Liver (tissue), 7 donors: ENCODE measurements at regions not wholly inside any gene's neighbourhood (a gene's known extent, or its start where the extent isn't known, plus 50 kb on each side); places are given as distances from the start of the nearest gene placed in this dataset.

Experiments
- DNase-seq: peaks from one replicate; pipeline ENCODE4 v3.0.0-alpha.2; 2017; ENCODE audit warnings: low spot score
- H3K27ac ChIP-seq, 2 donors: one replicate each; pipeline ENCODE4 v1.7.0; 2013; ENCODE audit warnings: inconsistent platforms in 2 of 2, low read length in 2 of 2, control low read depth in 1 of 2, low read depth in 1 of 2, mild to moderate bottlenecking in 1 of 2
- H3K27me3 ChIP-seq, 4 donors: one replicate each; pipeline versions ENCODE4 v1.6.1 to v1.7.0; 2013; ENCODE audit warnings: low read length in 3 of 4, inconsistent platforms in 1 of 4, mild to moderate bottlenecking in 1 of 4, moderate library complexity in 1 of 4; ENCODE audit not compliant: control insufficient read depth in 4 of 4, insufficient read depth in 4 of 4
- H3K36me3 ChIP-seq, 4 donors: one replicate each; pipeline versions ENCODE4 v1.6.1 to v1.7.0; 2013; ENCODE audit warnings: low read length in 3 of 4, mild to moderate bottlenecking in 3 of 4, low read depth in 1 of 4, moderate library complexity in 1 of 4; ENCODE audit not compliant: control insufficient read depth in 4 of 4, insufficient read depth in 3 of 4
- H3K4me1 ChIP-seq, 4 donors: one replicate each; pipeline versions ENCODE4 v1.6.1 to v1.7.0; 2013; ENCODE audit warnings: low read length in 3 of 4, mild to moderate bottlenecking in 3 of 4, moderate library complexity in 1 of 4; ENCODE audit not compliant: control insufficient read depth in 4 of 4, insufficient read depth in 4 of 4
- H3K4me3 ChIP-seq, 3 donors: one replicate each; pipeline versions ENCODE4 v1.6.1 to v1.7.0; 2013; ENCODE audit warnings: low read length in 3 of 3, control low read depth in 1 of 3, low read depth in 1 of 3, mild to moderate bottlenecking in 1 of 3
- H3K9ac ChIP-seq, 2 donors: one replicate each; pipeline ENCODE4 v1.7.0; 2013; ENCODE audit warnings: low read length in 2 of 2, mild to moderate bottlenecking in 2 of 2, moderate library complexity in 2 of 2, control low read depth in 1 of 2, low read depth in 1 of 2
- H3K9me3 ChIP-seq, 4 donors: one replicate each; pipeline versions ENCODE4 v1.6.1 to v1.7.0; 2013; ENCODE audit warnings: low read length in 3 of 4; ENCODE audit not compliant: control insufficient read depth in 4 of 4
- FOXA1 ChIP-seq: IDR thresholded peaks from 2 replicates; pipeline ENCODE4 v1.6.1; 2016; ENCODE audit warnings: antibody characterized with exemption
- FOXA2 ChIP-seq: IDR thresholded peaks from 2 replicates; pipeline ENCODE4 v1.6.1; 2016; ENCODE audit warnings: antibody characterized with exemption
- GABPA ChIP-seq, 2 donors: IDR thresholded peaks in 1 of 2; conservative IDR thresholded peaks in 1 of 2; 2 replicates each; pipeline ENCODE4 v1.6.1; 2016; ENCODE audit warnings: antibody characterized with exemption in 2 of 2, mild to moderate bottlenecking in 1 of 2, moderate library complexity in 1 of 2
- HNF4A ChIP-seq, 2 donors: conservative IDR thresholded peaks; 2 replicates each; pipeline ENCODE4 v1.6.1; 2016; ENCODE audit warnings: antibody characterized with exemption in 2 of 2, mild to moderate bottlenecking in 2 of 2
- HNF4G ChIP-seq: IDR thresholded peaks from 2 replicates; pipeline ENCODE4 v1.6.1; 2016; ENCODE audit warnings: antibody characterized with exemption
- JUND ChIP-seq, 2 donors: IDR thresholded peaks; 2 replicates each; pipeline ENCODE4 v1.6.1; 2016; ENCODE audit warnings: antibody characterized with exemption in 2 of 2
- NR2F2 ChIP-seq: IDR thresholded peaks from 2 replicates; pipeline ENCODE4 v1.6.1; 2016; ENCODE audit warnings: antibody characterized with exemption
- RXRA ChIP-seq, 2 donors: IDR thresholded peaks; 2 replicates each; pipeline ENCODE4 v1.6.1; 2017 to 2018; ENCODE audit warnings: antibody characterized with exemption in 2 of 2, mild to moderate bottlenecking in 1 of 2
- SP1 ChIP-seq: IDR thresholded peaks from 2 replicates; pipeline ENCODE4 v1.6.1; 2018; ENCODE audit warnings: antibody characterized with exemption, mild to moderate bottlenecking
- TAF1 ChIP-seq: conservative IDR thresholded peaks from 2 replicates; pipeline ENCODE4 v1.6.1; 2016; ENCODE audit warnings: antibody characterized with exemption, mild to moderate bottlenecking
- YY1 ChIP-seq: IDR thresholded peaks from 2 replicates; pipeline ENCODE4 v1.6.1; 2016; ENCODE audit warnings: antibody characterized with exemption, mild to moderate bottlenecking
- ZBTB33 ChIP-seq: IDR thresholded peaks from 2 replicates; pipeline ENCODE4 v1.6.1; 2016; ENCODE audit warnings: antibody characterized with exemption
- WGBS: extraction: QIAGEN DNeasy Blood & Tissue Kit; methylation state at CpG from one replicate; pipeline ENCODE4 v1.1.7; 2013; 5-methylcytosine and 5-hydroxymethylcytosine counted together
- TF ChIP-seq, protein P1 (sequence below): IDR thresholded peaks from 2 replicates; pipeline ENCODE4 v1.6.1; 2016; ENCODE audit warnings: antibody characterized with exemption, mild to moderate bottlenecking
- TF ChIP-seq, protein P2 (sequence below): IDR thresholded peaks from 2 replicates; pipeline ENCODE4 v1.6.1; 2016; ENCODE audit warnings: antibody characterized with exemption
- TF ChIP-seq, protein P3 (sequence below): IDR thresholded peaks from 2 replicates; pipeline ENCODE4 v1.6.1; 2016; ENCODE audit warnings: antibody characterized with exemption
- donor health status: healthy.
- donor health status: healthy.
- donor health status: healthy.
- donor health status: healthy.

GRCh38 chr3:116930786-116931185 is 221.2 kb downstream of the TUSC7 start:
- TF ChIP-seq, protein P1, sequence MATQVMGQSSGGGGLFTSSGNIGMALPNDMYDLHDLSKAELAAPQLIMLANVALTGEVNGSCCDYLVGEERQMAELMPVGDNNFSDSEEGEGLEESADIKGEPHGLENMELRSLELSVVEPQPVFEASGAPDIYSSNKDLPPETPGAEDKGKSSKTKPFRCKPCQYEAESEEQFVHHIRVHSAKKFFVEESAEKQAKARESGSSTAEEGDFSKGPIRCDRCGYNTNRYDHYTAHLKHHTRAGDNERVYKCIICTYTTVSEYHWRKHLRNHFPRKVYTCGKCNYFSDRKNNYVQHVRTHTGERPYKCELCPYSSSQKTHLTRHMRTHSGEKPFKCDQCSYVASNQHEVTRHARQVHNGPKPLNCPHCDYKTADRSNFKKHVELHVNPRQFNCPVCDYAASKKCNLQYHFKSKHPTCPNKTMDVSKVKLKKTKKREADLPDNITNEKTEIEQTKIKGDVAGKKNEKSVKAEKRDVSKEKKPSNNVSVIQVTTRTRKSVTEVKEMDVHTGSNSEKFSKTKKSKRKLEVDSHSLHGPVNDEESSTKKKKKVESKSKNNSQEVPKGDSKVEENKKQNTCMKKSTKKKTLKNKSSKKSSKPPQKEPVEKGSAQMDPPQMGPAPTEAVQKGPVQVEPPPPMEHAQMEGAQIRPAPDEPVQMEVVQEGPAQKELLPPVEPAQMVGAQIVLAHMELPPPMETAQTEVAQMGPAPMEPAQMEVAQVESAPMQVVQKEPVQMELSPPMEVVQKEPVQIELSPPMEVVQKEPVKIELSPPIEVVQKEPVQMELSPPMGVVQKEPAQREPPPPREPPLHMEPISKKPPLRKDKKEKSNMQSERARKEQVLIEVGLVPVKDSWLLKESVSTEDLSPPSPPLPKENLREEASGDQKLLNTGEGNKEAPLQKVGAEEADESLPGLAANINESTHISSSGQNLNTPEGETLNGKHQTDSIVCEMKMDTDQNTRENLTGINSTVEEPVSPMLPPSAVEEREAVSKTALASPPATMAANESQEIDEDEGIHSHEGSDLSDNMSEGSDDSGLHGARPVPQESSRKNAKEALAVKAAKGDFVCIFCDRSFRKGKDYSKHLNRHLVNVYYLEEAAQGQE: no peak
- TF ChIP-seq SP1: no peak
- no peak overlapping the region for H3K4me3 ChIP-seq
- DNase-seq: no peak
- no peaks in the 10 kb centered on the region for H3K4me1 ChIP-seq
- 70% methylated on average over 5 of the region's 5 CpGs for WGBS
- H3K27ac ChIP-seq: no peak overlapping the region
- H3K36me3 ChIP-seq: no peaks in the 10 kb centered on the region
- no peak overlapping the region for H3K9ac ChIP-seq
- H3K27me3 ChIP-seq: no peaks in the 10 kb centered on the region
- H3K9me3 ChIP-seq: no peaks in the 10 kb centered on the region

GRCh38 chr3:116939091-116939490 is 229.5 kb downstream of the TUSC7 start:
- TF ChIP-seq HNF4A (conservative IDR thresholded peaks at IDR 0.05) (no peak), YY1 (no peak), TAF1 (no peak), FOXA2 (no peak), NR2F2 (no peak), SP1 (no peak), FOXA1 (no peak), HNF4G (no peak), ZBTB33 (no peak), JUND (IDR thresholded peaks at IDR 0.05) (no peak)
- TF ChIP-seq, protein P2, sequence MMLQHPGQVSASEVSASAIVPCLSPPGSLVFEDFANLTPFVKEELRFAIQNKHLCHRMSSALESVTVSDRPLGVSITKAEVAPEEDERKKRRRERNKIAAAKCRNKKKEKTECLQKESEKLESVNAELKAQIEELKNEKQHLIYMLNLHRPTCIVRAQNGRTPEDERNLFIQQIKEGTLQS: no peak
- TF ChIP-seq, protein P3, sequence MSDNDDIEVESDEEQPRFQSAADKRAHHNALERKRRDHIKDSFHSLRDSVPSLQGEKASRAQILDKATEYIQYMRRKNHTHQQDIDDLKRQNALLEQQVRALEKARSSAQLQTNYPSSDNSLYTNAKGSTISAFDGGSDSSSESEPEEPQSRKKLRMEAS: no peak
- H3K4me3 ChIP-seq: no peak overlapping the region
- WGBS: 50% methylated on average over 3 of the region's 3 CpGs
- no peaks in the 10 kb centered on the region for H3K27me3 ChIP-seq
- DNase-seq: no peak
- no peaks in the 10 kb centered on the region for H3K36me3 ChIP-seq
- peaks cover 0 to 6% (median 3%) of the 10 kb centered on the region in 4 donors for H3K9me3 ChIP-seq
- no peak overlapping the region for H3K27ac ChIP-seq
- no peak overlapping the region for H3K9ac ChIP-seq
- H3K4me1 ChIP-seq: no peaks in the 10 kb centered on the region

GRCh38 chr3:116939550-116939949 is 230.0 kb downstream of the TUSC7 start:
- Histone ChIP-seq H3K9me3 (peaks cover 0 to 6% (median 3%) of the 10 kb centered on the region in 4 donors), H3K27ac (no peak overlapping the region), H3K4me1 (no peaks in the 10 kb centered on the region), H3K27me3 (no peaks in the 10 kb centered on the region), H3K4me3 (no peak overlapping the region), H3K36me3 (no peaks in the 10 kb centered on the region), H3K9ac (no peak overlapping the region)
- DNase-seq: no peak
- TF ChIP-seq HNF4A (conservative IDR thresholded peaks at IDR 0.05) (no peak), SP1 (no peak), HNF4G (no peak), FOXA2 (no peak), JUND (IDR thresholded peaks at IDR 0.05) (no peak), RXRA (IDR thresholded peaks at IDR 0.05) (no peak), TAF1 (no peak), GABPA (IDR thresholded peaks at IDR 0.05 in 1 of 2, conservative IDR thresholded peaks at IDR 0.05 in 1 of 2) (no peak)
- TF ChIP-seq, protein P2: no peak
- TF ChIP-seq, protein P3: no peak
- TF ChIP-seq, protein P1: no peak
